HFF-Myc (cell line): ENCODE measurements at regions not wholly inside any gene's neighbourhood (a gene's known extent, or its start where the extent isn't known, plus 50 kb on each side); places are given as distances from the start of the nearest gene placed in this dataset.

Source experiments
- DNase-seq: peaks from one replicate; pipeline ENCODE4 v3.0.0-alpha.2; 2011; ENCODE audit warnings: low read depth; ENCODE audit errors: extremely low read depth
- H3K4me3 ChIP-seq: replicated peaks from 2 replicates; pipeline ENCODE4 v1.5.1; 2011; ENCODE audit warnings: low read depth, mild to moderate bottlenecking, control low read depth, low read length
- TF ChIP-seq, protein P1 (sequence below): IDR thresholded peaks from 2 replicates; pipeline ENCODE4 v1.5.1; 2012; ENCODE audit warnings: mild to moderate bottlenecking, low read depth, low read length, control low read depth; ENCODE audit errors: missing control alignments

DNA sequence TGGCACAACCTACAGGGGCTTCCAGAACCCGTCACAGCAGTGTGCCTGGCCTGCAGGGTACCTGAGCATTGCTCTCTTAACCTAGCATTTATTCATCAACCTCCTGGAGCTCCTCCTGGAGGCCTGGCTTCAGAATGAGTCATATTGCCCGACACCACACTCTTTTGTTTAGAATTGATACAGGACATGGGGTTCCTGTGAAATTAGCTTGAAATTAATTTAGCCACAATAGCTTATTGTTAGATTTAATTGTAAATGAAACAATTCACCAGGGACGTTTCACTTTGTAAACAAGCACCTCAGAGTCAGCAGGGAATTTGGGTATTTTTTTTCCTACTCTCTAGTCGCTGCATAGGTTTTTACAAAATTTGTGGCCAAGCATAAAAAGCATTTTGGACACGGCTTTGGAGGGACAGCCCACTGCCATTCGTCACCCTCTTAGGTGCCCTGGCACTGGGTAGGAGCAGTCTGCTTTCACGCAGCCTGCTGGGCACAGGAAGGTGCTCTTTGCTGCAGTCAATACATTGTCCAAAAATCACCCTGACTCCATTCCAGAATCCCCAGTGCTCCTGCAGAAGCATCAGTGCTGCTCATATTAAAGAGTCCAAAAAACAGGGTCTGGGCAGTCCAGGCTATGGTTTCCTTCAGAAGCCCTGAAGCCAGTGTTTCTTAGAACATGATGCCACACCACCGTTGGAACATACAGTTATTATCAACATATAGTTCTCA is 60.8 kb upstream of the MEF2A start:
- TF ChIP-seq, protein P1, sequence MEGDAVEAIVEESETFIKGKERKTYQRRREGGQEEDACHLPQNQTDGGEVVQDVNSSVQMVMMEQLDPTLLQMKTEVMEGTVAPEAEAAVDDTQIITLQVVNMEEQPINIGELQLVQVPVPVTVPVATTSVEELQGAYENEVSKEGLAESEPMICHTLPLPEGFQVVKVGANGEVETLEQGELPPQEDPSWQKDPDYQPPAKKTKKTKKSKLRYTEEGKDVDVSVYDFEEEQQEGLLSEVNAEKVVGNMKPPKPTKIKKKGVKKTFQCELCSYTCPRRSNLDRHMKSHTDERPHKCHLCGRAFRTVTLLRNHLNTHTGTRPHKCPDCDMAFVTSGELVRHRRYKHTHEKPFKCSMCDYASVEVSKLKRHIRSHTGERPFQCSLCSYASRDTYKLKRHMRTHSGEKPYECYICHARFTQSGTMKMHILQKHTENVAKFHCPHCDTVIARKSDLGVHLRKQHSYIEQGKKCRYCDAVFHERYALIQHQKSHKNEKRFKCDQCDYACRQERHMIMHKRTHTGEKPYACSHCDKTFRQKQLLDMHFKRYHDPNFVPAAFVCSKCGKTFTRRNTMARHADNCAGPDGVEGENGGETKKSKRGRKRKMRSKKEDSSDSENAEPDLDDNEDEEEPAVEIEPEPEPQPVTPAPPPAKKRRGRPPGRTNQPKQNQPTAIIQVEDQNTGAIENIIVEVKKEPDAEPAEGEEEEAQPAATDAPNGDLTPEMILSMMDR: no peak
- DNase-seq: no peak
- no peak overlapping the region for H3K4me3 ChIP-seq

DNA sequence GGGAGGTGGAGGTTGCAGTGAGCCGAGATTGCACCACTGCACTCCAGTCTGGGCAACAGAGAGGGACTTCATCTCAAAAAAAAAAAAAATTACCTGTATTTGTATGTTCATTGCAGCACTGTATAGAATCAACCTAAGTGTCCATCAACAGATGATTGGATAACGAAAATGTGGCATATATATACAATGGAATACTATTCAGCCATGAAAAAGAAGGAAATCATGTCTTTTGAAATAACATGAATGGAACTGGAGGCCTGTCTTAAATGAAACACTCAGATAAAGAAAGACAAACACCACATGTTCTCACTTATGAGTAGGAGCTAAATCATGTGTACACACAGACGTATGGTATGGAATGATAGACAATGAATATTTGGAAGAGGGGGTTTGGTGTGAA is 59.4 kb upstream of the MEF2A start:
- TF ChIP-seq, protein P1: no peak
- no peak for DNase-seq
- no peak overlapping the region for H3K4me3 ChIP-seq

DNA sequence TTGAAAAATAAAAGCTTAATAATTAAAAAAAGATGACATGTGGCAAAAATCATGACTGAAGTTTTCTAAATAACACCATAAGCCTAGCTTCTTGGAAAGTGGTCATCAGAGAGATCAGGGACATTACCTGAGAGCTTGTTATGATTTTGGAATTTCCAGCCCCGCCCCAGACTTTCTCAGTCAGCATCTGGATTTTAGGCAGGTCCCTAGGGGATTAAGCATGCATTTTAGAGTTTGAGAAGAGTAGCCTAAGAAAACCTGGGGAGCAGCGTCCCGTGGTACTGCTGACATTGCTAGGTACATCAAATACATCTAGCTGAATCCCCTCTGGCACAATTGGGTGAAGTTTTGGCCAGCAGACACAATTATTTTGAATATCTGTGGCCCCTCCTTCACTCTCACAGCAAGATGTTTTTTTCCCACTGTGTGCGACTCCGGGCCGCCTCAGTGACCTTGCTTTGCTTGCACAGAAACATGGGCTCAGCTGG is 58.7 kb upstream of the MEF2A start:
- TF ChIP-seq, protein P1: no peak
- no peak overlapping the region for H3K4me3 ChIP-seq
- DNase-seq: no peak

DNA sequence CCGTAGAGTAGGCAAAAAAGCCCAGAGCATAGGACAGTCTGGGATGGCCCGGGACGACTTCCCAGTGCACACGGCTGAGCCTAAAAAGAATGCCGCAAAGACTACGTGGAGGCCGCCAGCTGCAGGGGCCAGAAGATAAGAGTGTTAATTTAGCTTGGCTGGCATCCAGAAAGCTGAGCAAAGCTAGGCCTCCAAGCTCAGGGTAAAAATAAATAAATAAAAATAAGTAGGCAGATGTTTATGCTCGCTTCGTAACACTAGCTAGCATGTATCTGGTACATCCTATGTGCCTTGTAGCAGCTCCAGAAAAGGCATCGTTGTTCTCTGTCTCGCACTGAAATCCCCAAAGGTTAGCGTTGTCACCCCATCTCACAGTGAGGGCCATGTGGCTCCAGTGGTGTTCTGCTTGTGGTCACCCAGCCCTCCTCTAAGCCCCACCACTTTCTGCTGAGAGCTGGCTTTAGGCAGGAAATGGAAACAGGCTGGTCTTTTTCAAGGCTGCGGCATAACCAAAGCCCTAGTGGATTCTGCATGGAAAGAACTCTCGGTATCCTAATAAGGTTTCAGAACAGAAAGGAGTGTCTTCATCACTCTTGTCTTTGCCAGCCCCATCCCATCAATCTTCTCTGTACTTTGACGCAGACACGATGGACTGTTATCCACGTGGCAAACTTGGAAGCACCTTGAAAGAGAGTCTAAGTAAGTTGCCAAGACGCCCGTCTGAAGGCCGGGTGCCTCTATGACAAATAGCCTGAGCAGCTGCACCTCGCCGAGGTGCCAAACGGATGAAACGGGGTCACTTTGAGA is 58.1 kb upstream of the MEF2A start:
- DNase-seq: peak; percentile 14
- no peak overlapping the region for H3K4me3 ChIP-seq
- TF ChIP-seq, protein P1: no peak

DNA sequence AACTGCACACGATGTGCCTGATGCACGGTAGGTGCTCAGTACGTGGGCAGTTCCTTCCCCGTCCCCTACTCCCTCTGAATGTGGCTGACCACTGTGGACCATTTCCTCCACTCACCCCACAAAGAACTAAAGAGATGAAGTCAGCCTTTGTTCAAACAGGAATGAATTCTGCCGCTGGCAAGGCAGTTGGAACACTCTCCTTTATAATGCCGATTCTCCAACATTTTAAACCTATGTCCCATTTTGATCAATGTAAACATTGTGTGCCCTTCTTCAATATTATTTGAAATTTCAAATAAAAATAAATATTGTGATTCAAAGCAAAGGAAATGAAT is 57.5 kb upstream of the MEF2A start:
- H3K4me3 ChIP-seq: no peak overlapping the region
- TF ChIP-seq, protein P1: no peak
- DNase-seq: no peak

DNA sequence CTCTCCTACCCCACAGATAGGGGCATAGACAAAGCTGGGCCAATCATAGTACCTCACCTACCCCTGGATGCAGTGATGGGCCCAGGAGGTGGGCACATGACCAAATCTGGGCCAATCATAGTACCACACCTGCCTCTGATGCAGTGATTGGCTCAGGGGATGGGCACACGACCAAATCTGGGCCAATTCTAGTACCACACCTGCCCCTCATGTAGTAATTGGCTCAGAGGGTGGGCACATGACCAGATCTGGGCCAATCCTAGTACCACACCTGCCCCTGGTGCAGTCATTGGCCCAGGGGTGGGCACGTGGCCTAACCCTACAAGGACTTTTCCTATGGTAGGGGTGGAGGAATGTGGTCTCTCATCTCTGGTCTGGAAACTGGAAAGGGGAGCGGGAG is 56.9 kb upstream of the MEF2A start:
- H3K4me3 ChIP-seq: no peak overlapping the region
- DNase-seq: no peak
- TF ChIP-seq, protein P1: no peak
